HEK293 (cell line): ENCODE measurements at regions not wholly inside any gene's neighbourhood (a gene's known extent, or its start where the extent isn't known, plus 50 kb on each side); places are given as distances from the start of the nearest gene placed in this dataset.

Experiments used
- ATF2 ChIP-seq: fragments of 450-650 bp; formaldehyde crosslinking; IDR thresholded peaks from 2 replicates; pipeline ENCODE4 v1.5.1; 2016; ENCODE audit warnings: missing biosample characterization, missing genetic modification characterization, low read depth
- CTCF ChIP-seq: fragments of 450-650 bp; formaldehyde crosslinking; IDR thresholded peaks from 2 replicates; pipeline ENCODE4 v1.5.1; 2016; ENCODE audit warnings: missing biosample characterization, missing genetic modification characterization
- ELK4 ChIP-seq: IDR thresholded peaks from 2 replicates; pipeline ENCODE4 v1.6.1; 2011; ENCODE audit warnings: mild to moderate bottlenecking, low read depth, low read length, borderline replicate concordance
- PRDM1 ChIP-seq: fragments of 450-650 bp; formaldehyde crosslinking; IDR thresholded peaks from 2 replicates; pipeline ENCODE4; 2016; ENCODE audit warnings: missing biosample characterization, missing genetic modification characterization
- SETDB1 ChIP-seq: IDR thresholded peaks from one replicate; pipeline ENCODE4 v1.6.1; 2017; ENCODE audit warnings: mild to moderate bottlenecking, low read length, moderate library complexity, mixed read lengths; ENCODE audit not compliant: insufficient read length
- ZBTB49 ChIP-seq: fragments of 450-650 bp; formaldehyde crosslinking; IDR thresholded peaks from 2 replicates; pipeline ENCODE4 v1.5.1; 2016; ENCODE audit warnings: missing biosample characterization, missing genetic modification characterization, low read depth
- ZNF10 ChIP-seq: fragments of 450-650 bp; formaldehyde crosslinking; IDR thresholded peaks from 2 replicates; pipeline ENCODE4 v1.5.1; 2017; ENCODE audit warnings: missing biosample characterization, missing genetic modification characterization
- ZNF112 ChIP-seq: fragments of 450-650 bp; formaldehyde crosslinking; IDR thresholded peaks from 2 replicates; pipeline ENCODE4 v1.5.0; 2017; ENCODE audit warnings: missing biosample characterization, missing genetic modification characterization
- ZNF174 ChIP-seq: fragments of 450-650 bp; formaldehyde crosslinking; IDR thresholded peaks from 2 replicates; pipeline ENCODE4 v1.5.0; 2017; ENCODE audit warnings: missing biosample characterization, mild to moderate bottlenecking, missing genetic modification characterization
- ZNF561 ChIP-seq: fragments of 450-650 bp; IDR thresholded peaks from 2 replicates; pipeline ENCODE4 v1.5.1; 2018; ENCODE audit warnings: missing biosample characterization, missing genetic modification characterization, borderline replicate concordance
- ZNF571 ChIP-seq: fragments of 450-650 bp; formaldehyde crosslinking; IDR thresholded peaks from 2 replicates; pipeline ENCODE4 v1.5.0; 2017; ENCODE audit warnings: missing biosample characterization, missing genetic modification characterization

- TF ChIP-seq PRDM1 (tag by site-specific recombination), result no peak
- no peak for TF ChIP-seq SETDB1
- TF ChIP-seq CTCF (tag by site-specific recombination), result no peak
- TF ChIP-seq ZNF571 (tag by site-specific recombination), result no peak
- no peak for TF ChIP-seq ZBTB49 (tag by site-specific recombination)
- TF ChIP-seq ZNF174 (tag by site-specific recombination), result no peak
- TF ChIP-seq ZNF561 (tag by site-specific recombination), result no peak
- TF ChIP-seq ZNF112 (tag by site-specific recombination), result no peak
- TF ChIP-seq ELK4, result no peak
- TF ChIP-seq ATF2 (tag by site-specific recombination), result peak; percentile 60; the same call in 1 of the 2 replicates
- no peak for TF ChIP-seq ZNF10
Observed at GRCh38 chr5:165404917-165405316, 1899.5 kb downstream of the MAT2B start.
